Hepatocyte (in vitro differentiated cells): ENCODE measurements at regions not wholly inside any gene's neighbourhood (a gene's known extent, or its start where the extent isn't known, plus 50 kb on each side); places are given as distances from the start of the nearest gene placed in this dataset.

ENCODE experiments used
- EZH2 ChIP-seq: fragments of 200-600 bp; sonication (generic); IDR thresholded peaks from 2 replicates; pipeline ENCODE4 v1.6.1; 2016; ENCODE audit warnings: antibody characterized with exemption, mild to moderate bottlenecking, borderline replicate concordance
- TF ChIP-seq, protein P1 (sequence below): fragments of 200-600 bp; sonication (generic); IDR thresholded peaks from 2 replicates; pipeline ENCODE4 v1.5.1; 2016; ENCODE audit warnings: antibody characterized with exemption, mild to moderate bottlenecking; ENCODE audit not compliant: poor library complexity

DNA sequence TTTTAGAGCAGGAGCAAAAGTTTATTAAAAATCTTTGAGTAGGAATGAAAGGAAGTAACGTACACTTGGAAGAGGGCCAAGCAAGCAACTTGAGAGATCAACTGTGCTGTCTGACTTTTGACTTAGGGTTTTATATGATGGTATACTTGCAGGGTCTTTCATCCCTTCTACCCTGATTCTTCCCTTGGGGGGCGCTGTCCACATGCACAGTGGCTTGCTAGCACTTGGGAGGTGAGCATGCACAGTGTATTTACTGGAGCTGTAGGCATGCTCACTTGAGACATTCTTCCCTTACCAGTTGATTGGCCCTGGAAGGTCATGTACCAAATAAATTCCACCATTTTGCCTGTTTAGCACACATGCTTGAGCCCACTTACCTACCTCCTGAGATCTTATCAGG lies 1001.3 kb upstream of the ADGRL2 start:
- TF ChIP-seq, protein P1, sequence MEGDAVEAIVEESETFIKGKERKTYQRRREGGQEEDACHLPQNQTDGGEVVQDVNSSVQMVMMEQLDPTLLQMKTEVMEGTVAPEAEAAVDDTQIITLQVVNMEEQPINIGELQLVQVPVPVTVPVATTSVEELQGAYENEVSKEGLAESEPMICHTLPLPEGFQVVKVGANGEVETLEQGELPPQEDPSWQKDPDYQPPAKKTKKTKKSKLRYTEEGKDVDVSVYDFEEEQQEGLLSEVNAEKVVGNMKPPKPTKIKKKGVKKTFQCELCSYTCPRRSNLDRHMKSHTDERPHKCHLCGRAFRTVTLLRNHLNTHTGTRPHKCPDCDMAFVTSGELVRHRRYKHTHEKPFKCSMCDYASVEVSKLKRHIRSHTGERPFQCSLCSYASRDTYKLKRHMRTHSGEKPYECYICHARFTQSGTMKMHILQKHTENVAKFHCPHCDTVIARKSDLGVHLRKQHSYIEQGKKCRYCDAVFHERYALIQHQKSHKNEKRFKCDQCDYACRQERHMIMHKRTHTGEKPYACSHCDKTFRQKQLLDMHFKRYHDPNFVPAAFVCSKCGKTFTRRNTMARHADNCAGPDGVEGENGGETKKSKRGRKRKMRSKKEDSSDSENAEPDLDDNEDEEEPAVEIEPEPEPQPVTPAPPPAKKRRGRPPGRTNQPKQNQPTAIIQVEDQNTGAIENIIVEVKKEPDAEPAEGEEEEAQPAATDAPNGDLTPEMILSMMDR = no peak
- no peak for TF ChIP-seq EZH2
